HL-60 (cell line): ENCODE measurements at regions not wholly inside any gene's neighbourhood (a gene's known extent, or its start where the extent isn't known, plus 50 kb on each side); places are given as distances from the start of the nearest gene placed in this dataset.

Experiments
- DNase-seq, 2 experiments: peaks; one replicate each; pipeline ENCODE4 v3.0.0-alpha.2; 2010 to 2020; ENCODE audit warnings: low read depth in 1 of 2, low spot score in 1 of 2
- H3K27ac ChIP-seq: fragments of 250-450 bp; sonication (Bioruptor Pico); replicated peaks from 2 replicates; pipeline ENCODE4 v1.5.1; 2020; ENCODE audit warnings: mild to moderate bottlenecking, moderate library complexity
- H3K27me3 ChIP-seq: fragments of 250-450 bp; sonication (Bioruptor Pico); 2 replicates; pipeline ENCODE4 v1.5.1; 2021; ENCODE audit warnings: mild to moderate bottlenecking, moderate library complexity; ENCODE audit not compliant: insufficient read depth, poor library complexity, severe bottlenecking
- H3K4me3 ChIP-seq: replicated peaks from 2 replicates; pipeline ENCODE4 v1.5.1; 2011; ENCODE audit warnings: mild to moderate bottlenecking, control low read depth, low read length; ENCODE audit not compliant: insufficient read depth
- CTCF ChIP-seq: IDR thresholded peaks from one replicate; pipeline ENCODE4 v1.5.1; 2011; ENCODE audit warnings: low read length, control low read depth, inconsistent platforms; ENCODE audit not compliant: insufficient read depth
- GABPA ChIP-seq: IDR thresholded peaks from 2 replicates; pipeline ENCODE4 v1.6.1; 2012; ENCODE audit warnings: low read depth
- POLR2AphosphoS5 ChIP-seq: IDR thresholded peaks from 2 replicates; pipeline ENCODE4 v1.6.1; 2012; ENCODE audit warnings: low read depth
- REST ChIP-seq: IDR thresholded peaks from 2 replicates; pipeline ENCODE4 v1.6.1; 2012; ENCODE audit warnings: low read depth; ENCODE audit not compliant: insufficient replicate concordance
- SPI1 ChIP-seq: IDR thresholded peaks from 2 replicates; pipeline ENCODE4 v1.6.1; 2012; ENCODE audit warnings: low read depth, mild to moderate bottlenecking, borderline replicate concordance

GRCh38 chr12:84643993-84644392 is 268.6 kb downstream of the SLC6A15 start:
- TF ChIP-seq REST (no peak), SPI1 (no peak), POLR2AphosphoS5 (no peak)
- H3K4me3 ChIP-seq: no peak overlapping the region
- DNase-seq: no peak
- no peak overlapping the region for H3K27ac ChIP-seq
- H3K27me3 ChIP-seq: no peaks in the 10 kb centered on the region

GRCh38 chr12:84641940-84642545 is 270.6 kb downstream of the SLC6A15 start:
- no peak for DNase-seq
- no peak overlapping the region for H3K27ac ChIP-seq
- H3K27me3 ChIP-seq: no peaks in the 10 kb centered on the region
- no peak for TF ChIP-seq CTCF
- no peak for TF ChIP-seq SPI1
- TF ChIP-seq POLR2AphosphoS5: no peak
- no peak for TF ChIP-seq REST
- TF ChIP-seq GABPA: no peak
- H3K4me3 ChIP-seq: no peak overlapping the region

- DNase-seq: no peak
Measured at GRCh38 chr12:84638811-84639368, 273.7 kb downstream of the SLC6A15 start.

More at GRCh38 chr12:84638811-84639368, 273.7 kb downstream of the SLC6A15 start:
- Histone ChIP-seq H3K27me3 (no peaks in the 10 kb centered on the region), H3K27ac (no peak overlapping the region), H3K4me3 (no peak overlapping the region)
- no peak for TF ChIP-seq SPI1
- no peak for TF ChIP-seq GABPA
- TF ChIP-seq CTCF: no peak
- TF ChIP-seq POLR2AphosphoS5: no peak
- TF ChIP-seq REST: no peak
